OCI-LY7 (cell line): ENCODE measurements at regions not wholly inside any gene's neighbourhood (a gene's known extent, or its start where the extent isn't known, plus 50 kb on each side); places are given as distances from the start of the nearest gene placed in this dataset.

Experiments
- CTCF ChIP-seq: fragments of 200-600 bp; sonication (generic); conservative IDR thresholded peaks from 2 replicates; pipeline ENCODE4 v1.5.1; 2014; ENCODE audit warnings: mild to moderate bottlenecking, antibody characterized with exemption, low read length, moderate library complexity, mixed read lengths
- EZH2phosphoT487 ChIP-seq: fragments of 200-600 bp; sonication (generic); IDR thresholded peaks from 2 replicates; pipeline ENCODE4 v1.6.1; 2018; ENCODE audit warnings: low read depth, borderline replicate concordance, mild to moderate bottlenecking, mixed run types, antibody characterized with exemption, low read length, moderate library complexity, mixed read lengths

GRCh38 chr13:97858161-97858560 lies 95.3 kb upstream of the IPO5 start:
- TF ChIP-seq CTCF: no peak
- no peak for TF ChIP-seq EZH2phosphoT487
